ENCODE measurements at regions not wholly inside any gene's neighbourhood (a gene's known extent, or its start where the extent isn't known, plus 50 kb on each side); places are given as distances from the start of the nearest gene placed in this dataset.

GRCh38 chr16:79394206-79394605 is 206.3 kb downstream of the MAF start:
- no peak overlapping the region for H3K4me3 ChIP-seq (ENCODE audit: low read depth in 1 of 2, low read length in 2 of 2)
- TF ChIP-seq EZH2 (IDR thresholded peaks at IDR 0.05; ENCODE audit: borderline replicate concordance, low read depth, low read length, severe bottlenecking): no peak
- no peak for TF ChIP-seq CTCF (IDR thresholded peaks at IDR 0.05; ENCODE audit: borderline replicate concordance, extremely low read depth, low read length, poor library complexity, severe bottlenecking)
- no peaks in the 10 kb centered on the region for H3K36me3 ChIP-seq (ENCODE audit: insufficient read depth, low read length)
- no peaks in the 10 kb centered on the region for H4K20me1 ChIP-seq (ENCODE audit: insufficient read depth, low read length)
- peaks cover 25% of the 10 kb centered on the region for H3K4me1 ChIP-seq (ENCODE audit: insufficient read depth, low read length)
- no peaks in the 10 kb centered on the region for H3K79me2 ChIP-seq (ENCODE audit: insufficient read depth, low read length)
- H2AFZ ChIP-seq (ENCODE audit: low read depth, low read length): no peak overlapping the region
- no peaks in the 10 kb centered on the region for H3K9me3 ChIP-seq (ENCODE audit: insufficient read depth, low read length, severe bottlenecking)
- H3K27me3 ChIP-seq (ENCODE audit: insufficient read depth, low read length, poor library complexity): no peaks in the 10 kb centered on the region
- H3K9ac ChIP-seq (ENCODE audit: low read depth, low read length): no peak overlapping the region
- H3K4me2 ChIP-seq (ENCODE audit: insufficient read depth, low read length): no peak overlapping the region
- DNase-seq: no peak
- ATAC-seq (ENCODE audit: insufficient read depth, low read depth): no peak
- no peak overlapping the region for H3K27ac ChIP-seq (ENCODE audit: low read length)

DNA sequence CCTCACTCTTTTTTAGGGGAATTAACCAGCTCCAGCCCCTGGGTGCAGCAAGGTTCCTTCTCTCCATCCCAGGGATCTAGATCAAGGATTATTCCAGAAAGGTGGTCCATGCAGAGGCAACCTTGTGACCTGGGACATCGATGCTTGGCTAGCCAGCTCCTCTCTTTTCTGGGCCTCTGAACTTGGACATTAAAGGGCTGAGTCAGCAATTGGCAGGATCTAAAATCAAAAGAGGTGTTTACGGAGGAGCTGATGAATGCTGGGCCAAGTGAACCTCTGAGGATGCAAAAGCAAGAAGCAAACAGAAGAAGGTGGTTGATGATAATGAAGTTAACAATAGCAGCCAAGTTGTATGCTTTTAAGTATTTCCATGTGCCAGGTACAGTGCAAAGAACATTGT is 207.0 kb downstream of the MAF start:
- ATAC-seq (ENCODE audit: insufficient read depth, low read depth) (no peak), DNase-seq (no peak)
- TF ChIP-seq CTCF (IDR thresholded peaks at IDR 0.05; ENCODE audit: borderline replicate concordance, extremely low read depth, low read length, poor library complexity, severe bottlenecking) (no peak), EZH2 (IDR thresholded peaks at IDR 0.05; ENCODE audit: borderline replicate concordance, low read depth, low read length, severe bottlenecking) (no peak)
- Histone ChIP-seq H3K9ac (ENCODE audit: low read depth, low read length) (no peak overlapping the region), H4K20me1 (ENCODE audit: insufficient read depth, low read length) (no peaks in the 10 kb centered on the region), H3K9me3 (ENCODE audit: insufficient read depth, low read length, severe bottlenecking) (no peaks in the 10 kb centered on the region), H3K4me2 (ENCODE audit: insufficient read depth, low read length) (no peak overlapping the region), H3K36me3 (ENCODE audit: insufficient read depth, low read length) (no peaks in the 10 kb centered on the region), H3K27me3 (ENCODE audit: insufficient read depth, low read length, poor library complexity) (no peaks in the 10 kb centered on the region), H3K4me3 (ENCODE audit: low read depth in 1 of 2, low read length in 2 of 2) (no peak overlapping the region), H3K27ac (ENCODE audit: low read length) (no peak overlapping the region), H3K79me2 (ENCODE audit: insufficient read depth, low read length) (no peaks in the 10 kb centered on the region), H2AFZ (ENCODE audit: low read depth, low read length) (no peak overlapping the region), H3K4me1 (ENCODE audit: insufficient read depth, low read length) (peaks cover 25% of the 10 kb centered on the region)

GRCh38 chr16:79393127-79393526 is 207.4 kb downstream of the MAF start:
- H3K9me3 ChIP-seq (ENCODE audit: insufficient read depth, low read length, severe bottlenecking): no peaks in the 10 kb centered on the region
- H2AFZ ChIP-seq (ENCODE audit: low read depth, low read length): no peak overlapping the region
- peaks cover 25% of the 10 kb centered on the region for H3K4me1 ChIP-seq (ENCODE audit: insufficient read depth, low read length)
- no peaks in the 10 kb centered on the region for H3K27me3 ChIP-seq (ENCODE audit: insufficient read depth, low read length, poor library complexity)
- no peak overlapping the region for H3K4me3 ChIP-seq (ENCODE audit: low read depth in 1 of 2, low read length in 2 of 2)
- no peaks in the 10 kb centered on the region for H4K20me1 ChIP-seq (ENCODE audit: insufficient read depth, low read length)
- H3K36me3 ChIP-seq (ENCODE audit: insufficient read depth, low read length): no peaks in the 10 kb centered on the region
- no peaks in the 10 kb centered on the region for H3K79me2 ChIP-seq (ENCODE audit: insufficient read depth, low read length)
- no peak overlapping the region for H3K9ac ChIP-seq (ENCODE audit: low read depth, low read length)
- H3K4me2 ChIP-seq (ENCODE audit: insufficient read depth, low read length): no peak overlapping the region
- H3K27ac ChIP-seq (ENCODE audit: low read length): no peak overlapping the region
- no peak for DNase-seq
- no peak for ATAC-seq (ENCODE audit: insufficient read depth, low read depth)
- no peak for TF ChIP-seq CTCF (IDR thresholded peaks at IDR 0.05; ENCODE audit: borderline replicate concordance, extremely low read depth, low read length, poor library complexity, severe bottlenecking)
- no peak for TF ChIP-seq EZH2 (IDR thresholded peaks at IDR 0.05; ENCODE audit: borderline replicate concordance, low read depth, low read length, severe bottlenecking)

GRCh38 chr16:79392081-79392480 is 208.5 kb downstream of the MAF start:
- no peak overlapping the region for H3K9ac ChIP-seq (ENCODE audit: low read depth, low read length)
- no peak for ATAC-seq (ENCODE audit: insufficient read depth, low read depth)

More at GRCh38 chr16:79392081-79392480, 208.5 kb downstream of the MAF start:
- H3K36me3 ChIP-seq (ENCODE audit: insufficient read depth, low read length): no peaks in the 10 kb centered on the region
- H3K9me3 ChIP-seq (ENCODE audit: insufficient read depth, low read length, severe bottlenecking): no peaks in the 10 kb centered on the region
- peaks cover 25% of the 10 kb centered on the region for H3K4me1 ChIP-seq (ENCODE audit: insufficient read depth, low read length)
- H3K27me3 ChIP-seq (ENCODE audit: insufficient read depth, low read length, poor library complexity): no peaks in the 10 kb centered on the region
- no peak for TF ChIP-seq EZH2 (IDR thresholded peaks at IDR 0.05; ENCODE audit: borderline replicate concordance, low read depth, low read length, severe bottlenecking)
- no peak for TF ChIP-seq CTCF (IDR thresholded peaks at IDR 0.05; ENCODE audit: borderline replicate concordance, extremely low read depth, low read length, poor library complexity, severe bottlenecking)
- no peak overlapping the region for H3K4me2 ChIP-seq (ENCODE audit: insufficient read depth, low read length)
- H3K27ac ChIP-seq (ENCODE audit: low read length): no peak overlapping the region
- no peaks in the 10 kb centered on the region for H4K20me1 ChIP-seq (ENCODE audit: insufficient read depth, low read length)
- DNase-seq: no peak
- H3K4me3 ChIP-seq (ENCODE audit: low read depth in 1 of 2, low read length in 2 of 2): no peak overlapping the region
- no peaks in the 10 kb centered on the region for H3K79me2 ChIP-seq (ENCODE audit: insufficient read depth, low read length)
- no peak overlapping the region for H2AFZ ChIP-seq (ENCODE audit: low read depth, low read length)

All from DND-41 (cell line).